Stimulated activated CD4-positive, alpha-beta T cell treated with anti-CD3 and anti-CD28 coated beads, Interleukin-12 subunit alpha, Interleukin-12 subunit beta, amount 100 ng/mL, for 48 hours (primary cell): ENCODE measurements at regions not wholly inside any gene's neighbourhood (a gene's known extent, or its start where the extent isn't known, plus 50 kb on each side); places are given as distances from the start of the nearest gene placed in this dataset.

Source experiments
- DNase-seq, 3 donors: peaks; one replicate each; pipeline ENCODE4 v3.0.0-alpha.2; 2020; ENCODE audit warnings: low read depth in 2 of 3, low spot score in 1 of 3

GRCh38 chr2:150983314-150983897 lies 278.3 kb downstream of the RBM43 start:
- no peak for DNase-seq

DNA sequence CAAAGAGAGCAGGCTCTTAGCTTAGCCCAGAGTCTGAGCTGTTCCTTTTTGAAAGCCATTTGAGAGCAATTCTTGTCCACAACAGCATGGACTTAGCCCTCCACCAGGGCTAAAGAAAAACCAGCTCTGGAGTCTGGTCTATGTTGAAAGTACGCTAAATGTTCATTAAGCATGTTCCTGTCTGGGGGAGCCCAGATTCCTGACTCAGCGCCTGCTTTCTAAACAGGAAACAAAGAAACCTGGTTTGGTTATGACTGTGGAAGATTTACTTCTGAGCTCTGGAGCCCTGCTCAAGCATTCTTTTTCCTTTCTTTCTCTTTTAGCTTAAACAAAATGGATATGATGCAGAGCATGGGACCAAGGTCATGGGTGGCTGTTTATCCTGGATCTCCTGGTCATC lies 279.8 kb downstream of the RBM43 start:
- no peak for DNase-seq

- DNase-seq, result no peak
Measured at GRCh38 chr2:150978053-150978452, 283.6 kb downstream of the RBM43 start.

DNA sequence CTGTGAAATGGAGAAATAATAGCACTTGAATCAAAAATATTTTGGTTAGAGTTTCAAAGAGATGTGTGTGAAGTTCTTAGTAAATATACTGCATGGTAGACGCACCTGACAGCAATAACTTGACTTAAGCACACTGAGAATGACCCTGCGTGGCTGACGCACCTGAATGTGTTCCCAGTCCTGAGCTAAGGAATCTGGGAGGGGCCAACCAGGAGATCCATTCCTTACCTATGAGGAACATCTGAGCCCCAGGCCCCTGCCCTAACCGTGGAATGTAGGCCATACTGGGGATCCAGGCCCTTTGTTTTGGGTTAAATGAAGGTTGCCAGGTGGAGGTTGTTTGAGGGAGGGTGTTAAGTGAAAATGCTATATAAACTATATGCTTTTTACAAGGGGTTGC lies 284.4 kb downstream of the RBM43 start:
- DNase-seq, result no peak

DNA sequence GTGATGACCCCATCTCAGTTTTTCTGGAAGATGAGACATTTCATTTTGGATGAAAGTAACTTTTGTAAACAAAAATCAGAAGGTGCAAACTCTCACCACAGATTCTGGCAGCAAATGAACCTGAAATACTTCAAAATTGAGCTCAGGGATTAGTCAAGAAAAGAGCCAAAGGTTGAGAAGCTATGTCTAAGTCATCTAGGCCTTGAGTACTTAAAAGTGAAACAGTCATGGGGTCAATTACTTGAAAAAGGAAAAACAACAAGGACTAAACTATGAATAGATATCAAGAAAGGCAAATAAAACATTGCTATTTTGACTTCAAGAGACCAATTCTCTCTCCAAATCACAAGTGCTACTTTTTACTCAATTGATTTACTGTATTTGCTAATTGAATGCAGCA lies 285.1 kb downstream of the RBM43 start:
- no peak for DNase-seq

- DNase-seq, result no peak
Measured at GRCh38 chr2:150974864-150975263, 286.8 kb downstream of the RBM43 start.

- no peak for DNase-seq
Measured at GRCh38 chr2:150974234-150974633, 287.4 kb downstream of the RBM43 start.

GRCh38 chr2:150971910-150972309 lies 289.8 kb downstream of the RBM43 start:
- DNase-seq, result no peak

DNA sequence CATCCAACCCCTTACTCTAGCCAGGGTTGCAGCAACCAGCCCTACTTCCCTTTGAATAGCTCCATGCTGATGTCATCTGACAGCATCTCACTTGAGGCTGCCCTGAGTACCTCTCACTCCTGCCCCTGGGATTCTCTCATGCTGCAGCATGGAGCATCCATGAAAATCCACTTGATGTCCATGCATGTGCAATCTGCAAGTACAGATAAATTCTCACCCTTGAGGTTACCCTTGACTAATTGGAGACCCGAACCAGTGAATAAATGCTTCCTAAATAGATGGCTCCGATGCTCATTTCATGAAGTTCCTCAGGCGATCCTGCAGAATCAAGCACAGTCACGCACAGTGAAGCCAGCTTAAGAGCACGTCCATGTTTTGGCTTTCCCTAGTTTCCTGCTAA lies 298.3 kb downstream of the RBM43 start:
- no peak for DNase-seq

DNA sequence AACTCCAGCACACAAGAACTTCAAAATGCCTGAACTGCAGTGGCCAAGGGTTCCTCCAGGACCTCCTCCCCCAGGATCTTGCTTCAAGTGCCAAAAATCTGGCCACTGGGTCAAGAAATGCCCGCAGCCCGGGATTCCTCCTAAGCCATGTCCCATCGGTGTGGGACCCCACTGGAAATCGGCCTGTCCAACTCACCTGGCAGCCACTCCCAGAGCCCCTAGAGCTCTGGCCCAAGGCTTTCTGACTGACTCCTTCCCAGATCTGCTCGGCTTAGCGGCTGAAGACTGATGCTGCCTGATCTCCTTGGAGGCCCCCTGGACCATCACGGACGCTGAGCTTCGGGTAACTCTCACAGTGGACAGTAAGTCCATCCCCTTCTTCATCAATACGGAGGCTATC lies 306.4 kb downstream of the RBM43 start:
- no peak for DNase-seq

- DNase-seq, result no peak
Measured at GRCh38 chr2:150946831-150947230, 314.8 kb downstream of the RBM43 start.

DNA sequence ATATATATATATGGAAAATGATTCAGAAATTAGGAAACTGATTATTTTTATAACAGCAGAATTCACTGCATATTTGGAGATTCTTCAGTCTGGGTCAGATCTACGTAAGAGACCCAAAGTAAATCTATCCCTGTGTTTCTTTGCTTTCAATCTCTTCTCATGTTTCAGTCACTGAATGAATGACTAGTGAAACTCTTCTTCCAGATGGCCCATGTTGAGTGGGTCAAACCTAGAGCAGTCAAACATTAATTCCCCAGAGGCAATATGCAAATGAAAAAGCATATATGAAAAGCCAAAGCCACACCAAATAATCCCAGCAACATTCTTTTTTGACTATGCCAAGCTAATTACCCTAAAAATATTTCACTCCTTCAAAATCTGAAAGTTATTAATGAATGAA lies 317.3 kb downstream of the RBM43 start:
- no peak for DNase-seq

DNA sequence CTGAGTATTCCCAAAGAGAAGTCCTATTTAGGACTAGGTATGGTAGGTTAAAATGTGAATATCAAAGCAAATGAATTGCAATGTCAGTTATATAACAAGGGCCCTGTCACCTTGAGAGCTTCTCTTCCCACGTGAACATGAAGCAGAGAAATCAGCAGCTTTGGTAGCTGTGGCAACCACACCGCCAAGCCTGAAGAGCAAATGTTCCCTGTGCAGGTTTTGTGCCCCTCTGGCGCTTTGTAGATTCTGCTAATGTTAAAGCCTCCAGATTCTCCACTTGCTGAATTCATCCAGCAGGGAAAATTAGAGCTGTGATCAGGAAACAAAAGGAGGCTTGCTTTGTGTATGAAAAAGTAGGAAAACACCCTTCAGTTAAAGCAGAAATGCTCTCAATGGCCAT lies 322.6 kb downstream of the RBM43 start:
- DNase-seq, result no peak

DNA sequence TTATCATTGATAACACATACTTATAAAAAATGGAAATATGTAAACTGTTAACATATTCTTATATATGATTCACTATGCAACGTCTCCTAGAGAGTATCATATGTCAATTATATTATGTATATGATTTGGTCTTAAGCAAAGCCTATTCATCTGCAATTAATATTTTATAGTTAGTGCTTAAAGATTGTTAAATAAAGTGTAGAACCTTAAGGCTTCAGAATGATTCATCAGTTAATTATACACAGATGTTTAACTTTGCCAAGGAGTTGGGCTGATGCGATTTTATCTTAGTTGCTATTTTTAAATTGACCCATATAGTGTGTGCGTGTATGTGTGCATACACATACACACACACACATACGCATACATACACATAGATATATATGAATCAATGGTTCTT lies 323.1 kb downstream of the RBM43 start:
- DNase-seq, result no peak

GRCh38 chr2:150937030-150937429 lies 324.6 kb downstream of the RBM43 start:
- no peak for DNase-seq

- no peak for DNase-seq
Measured at GRCh38 chr2:150931451-150931850, 330.2 kb downstream of the RBM43 start.

DNA sequence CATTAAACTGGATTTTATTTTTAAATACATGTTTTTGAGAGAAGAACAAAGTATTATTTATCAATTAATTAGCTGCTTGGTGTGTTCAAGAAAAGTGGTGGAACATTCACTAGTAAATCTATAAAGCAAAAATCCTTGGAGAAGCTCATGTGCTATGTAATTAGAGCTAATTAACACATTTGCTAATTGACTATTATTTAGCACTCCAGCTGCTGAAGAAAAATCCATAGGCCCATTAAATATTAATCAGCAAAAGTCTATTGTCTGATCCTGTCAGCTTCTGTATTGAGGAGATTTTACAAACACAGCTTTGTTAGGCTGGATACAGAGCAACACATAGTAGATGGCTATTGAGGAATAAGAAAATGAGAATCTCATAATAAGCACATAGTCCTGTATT lies 336.1 kb downstream of the RBM43 start:
- no peak for DNase-seq

GRCh38 chr2:150924878-150925277 lies 336.8 kb downstream of the RBM43 start:
- DNase-seq, result no peak

DNA sequence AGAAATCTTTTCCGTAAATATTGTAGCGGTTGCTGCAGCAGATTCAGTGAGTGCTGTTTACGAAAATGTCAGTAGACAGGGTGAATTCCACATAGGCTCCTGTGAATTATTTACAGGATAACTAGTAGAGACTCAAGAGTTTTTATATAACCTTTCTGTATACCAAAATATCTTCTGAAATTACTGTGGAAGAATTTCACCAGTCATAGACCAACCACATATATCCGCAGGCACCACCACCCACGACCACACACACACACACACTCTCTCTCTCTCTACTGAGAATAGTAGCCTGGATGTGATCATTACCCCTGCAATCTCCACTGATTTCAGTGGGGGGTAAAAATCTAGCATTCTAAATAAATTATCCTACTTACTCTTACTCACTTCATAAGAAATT lies 341.8 kb downstream of the RBM43 start:
- DNase-seq, result no peak

DNA sequence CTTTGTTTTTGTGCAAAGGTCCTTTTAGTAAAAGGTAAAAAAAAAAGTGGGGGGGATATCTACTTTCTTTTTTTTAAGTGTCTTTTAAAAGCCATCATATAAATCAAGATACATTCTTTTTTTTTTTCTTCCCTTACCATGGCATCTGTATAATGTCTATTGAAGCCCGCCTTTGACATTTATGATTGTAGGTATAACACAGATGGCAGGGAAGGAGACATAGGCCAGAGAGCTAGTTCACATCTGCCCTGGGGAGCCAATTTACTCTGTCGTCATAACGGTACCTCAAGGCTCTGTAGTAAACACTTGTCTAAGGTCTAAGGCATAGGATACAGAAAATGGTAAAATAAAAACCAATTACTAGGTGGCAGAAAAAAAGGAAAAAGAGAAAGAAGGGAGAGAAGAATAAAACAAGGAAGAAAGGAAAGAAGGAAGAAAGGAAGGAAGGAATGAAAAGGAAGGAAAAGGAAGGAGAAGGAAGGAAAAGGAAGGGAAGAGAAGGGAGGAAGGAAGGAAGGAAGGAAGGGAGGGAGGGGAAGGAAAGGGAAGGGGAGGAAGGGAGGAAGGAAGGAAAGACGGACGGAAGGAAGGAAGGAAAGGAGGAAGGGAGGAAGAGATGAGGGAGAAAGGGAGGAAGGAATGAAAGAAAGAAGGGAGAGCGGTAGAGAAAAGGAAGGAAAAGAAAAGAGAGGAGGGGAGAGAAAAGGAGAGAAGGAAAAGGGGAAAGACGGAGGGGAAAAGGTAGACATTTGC lies 343.5 kb downstream of the RBM43 start:
- DNase-seq, result no peak

DNA sequence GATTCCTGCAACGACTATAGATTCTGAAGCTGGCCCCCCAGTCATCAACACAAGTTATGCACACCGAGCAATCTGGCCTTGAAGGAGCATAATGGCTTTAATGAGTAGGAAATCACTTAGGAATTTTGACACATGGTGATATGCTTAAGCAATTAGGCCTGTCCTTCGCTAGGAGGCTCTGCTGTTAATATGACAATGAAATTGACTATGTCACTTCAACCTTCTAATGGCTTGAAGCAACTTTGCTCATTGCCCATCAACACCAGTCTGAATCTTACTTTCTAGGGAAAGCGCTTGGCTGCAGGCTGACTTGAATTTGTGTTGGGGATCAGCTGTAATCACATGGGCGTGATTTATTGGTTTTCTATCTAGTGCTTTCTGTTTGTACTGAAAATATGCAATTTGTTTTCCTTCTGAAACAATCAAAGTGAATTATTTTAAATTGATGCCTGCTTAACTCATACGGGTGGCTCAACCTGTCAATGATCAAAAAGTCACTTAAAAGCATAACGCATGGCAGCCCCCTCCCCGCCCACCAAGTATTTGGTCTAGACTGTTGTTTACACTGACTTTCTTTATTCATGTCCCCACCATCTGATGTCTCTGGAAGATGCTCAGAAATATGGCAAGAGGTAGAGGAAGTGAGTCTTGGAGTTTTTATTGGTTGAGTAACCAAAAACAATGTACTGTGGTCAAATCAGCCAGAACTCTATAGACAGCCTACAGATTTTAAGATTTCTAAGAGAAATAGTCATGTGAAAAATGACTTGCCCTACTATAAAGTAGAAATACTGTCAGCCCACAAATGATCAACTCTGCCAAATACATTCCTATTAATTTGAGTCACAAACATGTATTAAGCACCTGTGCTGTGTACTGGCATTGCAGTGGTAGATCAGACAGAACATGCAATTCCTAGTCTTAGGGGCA lies 344.9 kb downstream of the RBM43 start:
- DNase-seq, result no peak

DNA sequence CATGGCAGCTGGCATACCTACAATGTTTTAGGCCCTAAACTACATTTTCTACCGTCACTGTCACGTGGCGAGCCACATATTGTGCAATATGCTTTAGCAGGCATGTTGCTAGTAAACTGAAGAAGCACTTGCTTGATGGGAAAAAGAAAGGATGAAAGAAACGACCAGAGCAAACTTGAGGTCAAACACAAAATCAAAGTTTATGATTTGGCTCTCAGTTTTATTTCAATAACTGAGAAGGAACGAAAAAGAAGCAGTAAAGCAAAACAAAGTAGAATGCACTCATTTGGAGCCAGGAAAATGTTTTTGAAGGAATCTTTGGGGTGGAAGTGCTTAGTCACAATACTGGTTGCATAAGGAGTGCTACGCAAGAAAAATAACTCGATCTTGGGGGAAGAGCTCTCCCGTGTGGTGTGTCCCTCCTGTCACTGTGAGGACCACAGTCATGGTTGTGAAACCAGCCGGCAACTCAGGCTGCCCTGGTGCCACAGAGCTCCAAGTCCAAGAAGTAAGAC lies 349.8 kb downstream of the RBM43 start:
- no peak for DNase-seq
